Activated CD8-positive, alpha-beta memory T cell treated with anti-CD3 and anti-CD28 coated beads, Interleukin-2, amount 50 U/mL, for 4 hours (primary cell): ENCODE measurements at regions not wholly inside any gene's neighbourhood (a gene's known extent, or its start where the extent isn't known, plus 50 kb on each side); places are given as distances from the start of the nearest gene placed in this dataset.
"Not testable (repeated sequence)": the region's sequence is repeated elsewhere in the genome, so short reads cannot be mapped to it uniquely, and the experiment has no call there.

Experiments
- DNase-seq: peaks from one replicate; pipeline ENCODE4 v3.0.0-alpha.2; 2020

GRCh38 chr2:41197781-41198180 lies 745.9 kb upstream of the SLC8A1 start:
- no peak for DNase-seq

GRCh38 chr2:41199334-41199733 lies 747.4 kb upstream of the SLC8A1 start:
- DNase-seq = no peak

DNA sequence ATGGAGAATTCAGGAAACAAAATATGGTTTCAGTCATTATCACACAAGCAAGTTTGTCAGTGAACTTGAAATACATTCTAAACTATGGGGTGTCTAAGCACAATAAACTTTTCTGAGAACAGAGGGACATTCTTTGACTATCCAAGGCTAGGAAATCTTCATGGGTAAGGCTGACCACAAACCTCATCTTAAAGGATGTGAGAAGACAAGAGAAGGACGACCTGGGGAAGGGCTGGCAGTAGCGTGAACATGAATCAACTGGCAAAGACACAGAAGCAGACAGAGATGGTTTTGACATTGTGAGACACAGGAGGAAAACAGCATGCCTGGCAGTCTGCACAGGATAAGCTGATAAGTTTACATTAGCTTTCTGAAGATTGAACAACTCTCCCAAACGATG lies 752.4 kb upstream of the SLC8A1 start:
- DNase-seq = no peak

- DNase-seq = no peak
Observed at GRCh38 chr2:41206004-41206403, 754.1 kb upstream of the SLC8A1 start.

DNA sequence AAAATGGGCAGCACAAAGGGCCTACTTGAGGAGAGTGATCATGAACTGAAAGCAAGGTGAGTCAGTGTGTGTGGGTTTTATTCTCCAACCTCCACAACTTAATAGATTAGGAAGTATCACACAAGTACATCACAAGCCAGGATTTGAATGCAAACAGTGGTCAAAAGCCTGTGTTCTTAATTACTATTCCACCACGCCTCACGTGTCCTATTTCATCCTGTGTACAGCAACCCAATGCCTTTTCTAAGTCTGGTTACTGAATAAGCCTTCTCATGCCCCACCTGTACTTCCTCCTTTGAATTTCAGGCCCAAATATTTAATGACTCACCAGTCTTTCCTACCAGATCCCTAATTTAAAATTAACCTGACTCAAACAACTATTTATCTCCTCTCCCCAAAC lies 755.7 kb upstream of the SLC8A1 start:
- DNase-seq = no peak

DNA sequence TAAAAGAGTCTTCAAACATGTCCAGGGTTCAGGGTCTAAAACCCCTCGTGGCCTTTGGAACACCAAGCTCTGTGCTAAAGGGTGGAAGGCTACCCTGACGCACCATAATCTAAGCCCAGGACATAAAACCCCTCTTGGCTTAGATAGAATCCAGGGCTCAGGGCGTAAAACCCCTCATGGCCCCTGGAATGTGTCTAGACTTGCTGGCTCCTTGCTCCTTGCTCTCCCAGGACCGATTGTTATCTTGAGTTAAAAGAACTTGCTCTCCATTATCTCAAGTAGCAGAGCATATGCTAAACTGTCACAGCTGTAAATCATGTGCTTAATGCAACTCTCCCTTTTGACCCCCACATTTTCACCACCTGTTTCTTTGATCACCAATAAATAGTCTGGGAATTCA lies 758.1 kb upstream of the SLC8A1 start:
- not testable (repeated sequence) for DNase-seq

- DNase-seq = no peak
Observed at GRCh38 chr2:41216978-41217377, 765.1 kb upstream of the SLC8A1 start.

GRCh38 chr2:41222593-41222992 lies 770.7 kb upstream of the SLC8A1 start:
- no peak for DNase-seq

DNA sequence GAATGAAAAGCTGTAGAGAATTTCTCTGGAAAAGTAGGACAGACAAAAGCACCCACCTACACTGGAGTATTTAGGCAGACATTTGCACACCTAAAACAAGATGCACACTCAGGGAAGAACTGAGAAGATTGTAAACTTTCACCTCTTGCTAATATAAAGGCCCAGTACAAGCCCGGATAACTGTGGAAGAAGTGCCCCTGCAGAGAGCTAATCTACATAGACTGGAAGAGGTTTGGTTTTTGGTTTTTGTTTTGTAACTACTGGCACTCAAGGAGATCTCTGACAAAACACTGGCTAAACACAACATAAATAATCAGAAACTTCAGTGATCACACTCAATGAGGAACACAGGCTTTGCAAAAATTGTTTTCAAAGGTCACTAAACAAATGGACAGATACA lies 782.2 kb upstream of the SLC8A1 start:
- DNase-seq = no peak

- DNase-seq = no peak
Observed at GRCh38 chr2:41241325-41242000, 789.6 kb upstream of the SLC8A1 start.

DNA sequence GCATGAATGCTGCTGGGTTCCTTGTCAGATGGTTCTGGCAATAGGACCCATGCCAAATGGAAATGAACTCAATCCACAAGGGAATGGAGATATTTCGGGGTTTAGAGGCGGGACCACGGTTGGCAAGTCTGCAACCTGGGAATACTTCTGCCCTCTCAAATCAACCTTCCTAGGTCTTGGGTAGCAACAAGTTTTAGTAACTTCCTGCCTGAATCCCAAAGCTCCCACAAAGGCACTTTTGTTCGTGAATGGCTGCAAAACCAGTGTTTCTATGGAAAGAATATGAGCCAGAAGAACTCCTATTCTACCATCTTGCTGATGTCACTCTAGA lies 790.1 kb upstream of the SLC8A1 start:
- DNase-seq = no peak

DNA sequence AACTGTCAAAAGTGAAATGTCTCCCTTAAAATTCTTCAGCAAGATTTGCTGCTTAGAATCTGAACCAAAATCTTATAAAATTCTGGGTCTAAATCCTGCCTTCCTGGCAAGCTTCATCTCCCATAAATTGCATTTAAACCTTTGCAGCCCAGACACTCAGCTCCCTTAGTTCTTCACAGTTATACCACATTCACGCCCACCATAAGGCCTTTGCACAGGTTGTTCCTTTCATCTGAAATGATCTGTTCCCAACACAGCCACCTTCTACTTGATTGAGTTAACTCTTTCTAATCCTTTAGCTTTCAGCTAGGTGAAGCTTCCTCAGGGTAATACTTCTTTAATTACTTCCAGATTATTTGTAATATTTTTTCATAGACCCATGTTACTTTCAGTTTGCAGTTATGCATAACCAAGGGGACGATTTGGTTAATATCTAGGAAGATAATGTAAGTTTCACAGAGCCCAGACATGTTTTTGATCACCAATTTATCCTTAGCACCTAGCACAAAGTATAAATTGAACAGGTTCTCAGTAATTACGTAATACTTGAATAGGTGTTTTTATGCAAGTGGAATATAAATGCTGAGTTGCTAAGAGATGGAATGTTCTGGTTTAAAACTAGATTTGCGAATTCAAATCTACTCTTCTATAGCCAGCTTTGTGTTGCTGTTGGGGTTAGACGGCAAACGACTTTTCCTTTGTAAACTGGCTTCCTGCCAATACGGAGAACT lies 779.7 kb upstream of the PKDCC start:
- no peak for DNase-seq

GRCh38 chr2:41283079-41283775 lies 764.6 kb upstream of the PKDCC start:
- DNase-seq = no peak

DNA sequence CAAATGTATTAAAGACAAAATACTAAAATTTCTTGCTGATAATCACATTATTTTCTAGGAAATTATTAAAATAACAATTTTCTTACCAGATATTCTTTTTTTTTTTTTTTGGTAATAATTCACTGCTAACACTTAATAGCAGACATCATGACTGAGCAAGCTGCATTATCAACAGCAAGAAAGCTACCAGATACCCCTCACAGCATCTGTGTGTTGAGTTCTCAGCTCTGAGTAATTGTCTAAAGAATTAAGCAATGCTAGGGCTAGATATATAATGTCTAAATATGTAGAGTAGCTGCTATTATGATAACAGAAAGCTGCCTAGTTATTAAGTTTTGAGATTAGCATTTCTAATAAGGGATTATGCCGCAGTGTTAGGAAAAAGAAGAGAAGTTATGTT lies 754.3 kb upstream of the PKDCC start:
- DNase-seq = no peak

DNA sequence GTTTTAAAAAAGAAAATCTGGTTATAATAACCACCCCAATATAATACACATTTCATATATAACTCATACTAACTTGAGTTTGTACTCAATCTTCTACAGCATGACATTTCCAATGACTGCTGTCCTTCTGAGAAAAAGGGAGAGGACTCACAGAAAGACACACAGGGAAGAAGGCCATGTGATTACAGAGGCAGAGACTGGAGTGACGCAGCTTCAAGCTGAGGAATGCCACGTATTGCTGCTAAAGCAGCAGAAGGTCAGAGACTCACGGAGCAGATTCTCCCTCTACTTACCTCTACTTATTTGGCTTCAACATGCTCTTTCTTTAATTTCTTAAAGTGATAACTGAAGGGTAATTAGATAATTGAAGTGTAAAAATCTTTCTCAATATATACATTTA lies 753.5 kb upstream of the PKDCC start:
- DNase-seq = no peak

GRCh38 chr2:41313082-41313481 lies 734.7 kb upstream of the PKDCC start:
- no peak for DNase-seq

GRCh38 chr2:41314511-41315070 lies 733.2 kb upstream of the PKDCC start:
- no peak for DNase-seq

DNA sequence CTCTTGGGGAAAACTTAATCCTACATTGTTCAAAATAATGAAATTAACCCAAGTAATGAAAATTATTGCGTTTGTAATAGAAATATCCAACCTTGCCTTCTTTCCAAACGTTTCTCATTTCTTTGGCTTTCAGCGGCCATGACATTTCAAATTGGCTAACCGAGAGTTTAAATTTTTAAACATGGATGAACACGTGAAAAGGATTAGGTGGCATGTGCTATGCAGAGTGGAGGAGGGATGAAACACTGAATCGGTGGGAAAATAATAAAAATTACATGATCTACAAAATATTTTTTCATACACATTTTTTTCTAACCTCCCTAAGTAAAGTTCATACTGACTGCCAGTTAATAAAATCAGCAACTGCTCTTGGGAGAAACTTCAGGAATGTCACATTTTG lies 728.4 kb upstream of the PKDCC start:
- DNase-seq = no peak

GRCh38 chr2:41320491-41320890 lies 727.3 kb upstream of the PKDCC start:
- no peak for DNase-seq

- no peak for DNase-seq
Observed at GRCh38 chr2:41321351-41321750, 726.5 kb upstream of the PKDCC start.

- no peak for DNase-seq
Observed at GRCh38 chr2:41326851-41327250, 721.0 kb upstream of the PKDCC start.

DNA sequence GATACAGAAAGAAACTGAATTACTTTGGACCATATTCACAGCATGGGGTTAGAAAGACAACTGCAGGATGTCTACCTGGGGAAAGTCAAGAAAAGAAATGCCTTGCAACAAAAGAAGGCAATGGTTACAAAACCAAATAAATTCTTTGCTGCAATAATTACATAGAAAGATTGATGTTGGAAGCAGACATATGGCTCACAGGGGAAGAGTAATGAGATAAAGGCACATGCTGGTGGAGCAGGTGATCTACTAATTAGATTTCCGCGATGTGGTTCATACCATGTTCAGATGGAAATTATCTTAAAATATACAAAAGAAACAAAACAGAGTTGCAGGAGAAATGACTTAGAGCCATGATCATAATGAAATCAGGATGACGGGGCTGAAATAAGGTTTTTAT lies 718.8 kb upstream of the PKDCC start:
- no peak for DNase-seq

DNA sequence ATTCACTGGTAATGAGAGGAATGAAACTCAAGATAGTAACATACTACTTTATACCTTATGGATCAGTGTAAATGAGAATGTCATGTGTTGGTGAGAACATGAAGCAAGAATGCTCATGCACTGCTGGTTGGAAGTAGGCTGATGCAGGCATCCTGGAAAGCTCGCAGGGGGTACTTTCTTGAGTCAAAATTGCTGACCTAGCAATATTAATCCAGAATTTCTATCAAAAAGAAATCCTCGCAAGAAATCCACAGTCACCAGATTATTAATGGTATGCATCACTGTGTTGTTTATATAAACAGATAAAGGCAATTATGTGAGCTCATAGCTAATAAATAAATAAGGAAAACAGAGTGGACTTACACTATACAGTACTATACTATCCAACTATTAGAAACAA lies 713.7 kb upstream of the PKDCC start:
- no peak for DNase-seq

DNA sequence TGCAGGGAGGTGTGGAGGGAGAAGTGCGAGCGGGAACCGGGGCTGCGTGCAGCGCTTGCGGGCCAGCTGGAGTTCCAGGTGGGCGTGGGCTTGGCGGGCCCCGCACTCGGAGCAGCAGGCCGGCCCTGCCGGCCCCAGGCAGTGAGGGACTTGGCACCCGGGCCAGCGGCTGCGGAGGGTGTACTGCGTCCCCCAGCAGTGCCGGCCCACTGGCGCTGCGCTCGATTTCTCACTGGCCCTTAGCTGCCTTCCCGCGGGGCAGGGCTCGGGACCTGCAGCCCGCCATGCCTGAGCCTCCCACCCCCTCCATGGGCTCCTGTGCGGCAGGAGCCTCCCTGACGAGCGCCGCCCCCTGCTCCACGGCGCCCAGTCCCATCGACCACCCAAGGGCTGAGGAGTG lies 712.2 kb upstream of the PKDCC start:
- not testable (repeated sequence) for DNase-seq
